Gastroesophageal sphincter (tissue), 4 donors: ENCODE measurements at regions not wholly inside any gene's neighbourhood (a gene's known extent, or its start where the extent isn't known, plus 50 kb on each side); places are given as distances from the start of the nearest gene placed in this dataset.

Experiments used
- ATAC-seq: fragments of 150-250 bp; one replicate; pipeline ENCODE4 v1.9.1; 2016; ENCODE audit warnings: mild to moderate bottlenecking, moderate library complexity
- H3K27ac ChIP-seq, 4 donors: fragments of 200-600 bp; sonication (generic) in 3 of 4; 1 replicate in 3 of 4; 2 replicates in 1 of 4; pipeline ENCODE4 v1.5.1; 2016 to 2019
- H3K27me3 ChIP-seq: fragments of 200-600 bp; sonication (generic); one replicate; pipeline ENCODE4 v1.5.1; 2019
- H3K36me3 ChIP-seq, 2 donors: fragments of 200-600 bp; sonication (generic); one replicate each; pipeline ENCODE4 v1.5.1; 2019; ENCODE audit warnings: control low read depth in 1 of 2
- H3K4me1 ChIP-seq, 3 donors: fragments of 200-600 bp; sonication (generic); 1 replicate in 2 of 3; 2 replicates in 1 of 3; pipeline ENCODE4 v1.5.1; 2016 to 2019; ENCODE audit warnings: control low read depth in 2 of 3
- H3K4me3 ChIP-seq, 2 donors: fragments of 200-600 bp; sonication (generic); one replicate each; pipeline ENCODE4 v1.5.1; 2019; ENCODE audit warnings: mild to moderate bottlenecking in 1 of 2, moderate library complexity in 1 of 2
- H3K9me3 ChIP-seq, 3 donors: fragments of 200-600 bp; sonication (generic); one replicate each; pipeline ENCODE4 v1.5.1; 2017 to 2019; ENCODE audit warnings: control low read depth in 2 of 3
- CTCF ChIP-seq, 4 experiments: fragments of 200-600 bp in 2 of 4; fragments of 450-650 bp in 2 of 4; sonication (generic) in 1 of 4; IDR thresholded peaks; one replicate each; pipeline ENCODE4 v1.5.1; 2017 to 2019; ENCODE audit warnings: antibody characterized with exemption in 4 of 4, mild to moderate bottlenecking in 2 of 4, moderate library complexity in 2 of 4
- EP300 ChIP-seq: sonication (generic); formaldehyde crosslinking; IDR thresholded peaks from one replicate; pipeline ENCODE4 v1.6.1; 2017; ENCODE audit warnings: antibody characterized with exemption, mild to moderate bottlenecking
- POLR2A ChIP-seq, 2 donors: fragments of 450-650 bp; IDR thresholded peaks; one replicate each; pipeline ENCODE4 v1.6.1; 2017; ENCODE audit warnings: antibody characterized with exemption in 2 of 2, mild to moderate bottlenecking in 2 of 2, moderate library complexity in 1 of 2
- POLR2AphosphoS5 ChIP-seq: sonication (generic); formaldehyde crosslinking; IDR thresholded peaks from one replicate; pipeline ENCODE4 v1.6.1; 2017; ENCODE audit warnings: antibody characterized with exemption
- WGBS, 2 donors: methylation state at CpG; one replicate each; pipeline ENCODE4 v1.1.5; 2018; ENCODE audit warnings: low coverage in 1 of 2; 5-methylcytosine and 5-hydroxymethylcytosine counted together

- peaks cover 0 to 5% (median 0%) of the 10 kb centered on the region in 3 donors for H3K4me1 ChIP-seq
- TF ChIP-seq EP300 (no peak), POLR2A (IDR thresholded peaks at IDR 0.05) (no peak), CTCF (IDR thresholded peaks at IDR 0.05) (peak; percentile 51 to 87 (median 56)), POLR2AphosphoS5 (no peak)
- peak; percentile 28 for ATAC-seq
- WGBS, 2 donors, result 0 to 6% methylated on average over 4 of the region's 4 CpGs
- H3K9me3 ChIP-seq, result no peaks in the 10 kb centered on the region
- H3K27ac ChIP-seq, result no peak overlapping the region
- peak overlapping the region in 1 of 2 donors; percentile 6 for H3K4me3 ChIP-seq
- no peaks in the 10 kb centered on the region for H3K27me3 ChIP-seq
- H3K36me3 ChIP-seq, result no peaks in the 10 kb centered on the region
Observed at GRCh38 chr9:27726244-27727081, 153.2 kb upstream of the C9orf72 start.

GRCh38 chr9:27732494-27732893, 159.2 kb upstream of the C9orf72 start:
- Histone ChIP-seq H3K4me1 (no peaks in the 10 kb centered on the region), H3K27me3 (no peaks in the 10 kb centered on the region), H3K9me3 (peaks cover 0 to 11% (median 0%) of the 10 kb centered on the region in 3 donors), H3K27ac (no peak overlapping the region), H3K36me3 (no peaks in the 10 kb centered on the region), H3K4me3 (no peak overlapping the region)
- TF ChIP-seq CTCF (IDR thresholded peaks at IDR 0.05) (no peak), POLR2AphosphoS5 (no peak), EP300 (no peak), POLR2A (IDR thresholded peaks at IDR 0.05) (no peak)
- WGBS, 2 donors, result 100% methylated on average over 1 of the region's 1 CpG
- ATAC-seq, result no peak

GRCh38 chr9:27743490-27743889, 170.2 kb upstream of the C9orf72 start:
- no peak for ATAC-seq
- peaks cover 0 to 10% (median 0%) of the 10 kb centered on the region in 3 donors for H3K4me1 ChIP-seq
- WGBS, 2 donors, result 77 to 91% methylated on average over 1 of the region's 1 CpG
- H3K4me3 ChIP-seq, result no peak overlapping the region
- H3K9me3 ChIP-seq, result peaks cover 0 to 14% (median 0%) of the 10 kb centered on the region in 3 donors
- no peaks in the 10 kb centered on the region for H3K27me3 ChIP-seq
- no peak for TF ChIP-seq EP300
- H3K27ac ChIP-seq, result no peak overlapping the region
- no peaks in the 10 kb centered on the region for H3K36me3 ChIP-seq

- H3K4me1 ChIP-seq, result peaks cover 0 to 10% (median 0%) of the 10 kb centered on the region in 3 donors
- H3K4me3 ChIP-seq, result no peak overlapping the region
- H3K9me3 ChIP-seq, result no peaks in the 10 kb centered on the region
- ATAC-seq, result no peak
- H3K27ac ChIP-seq, result no peak overlapping the region
- TF ChIP-seq POLR2AphosphoS5 (no peak), POLR2A (IDR thresholded peaks at IDR 0.05) (no peak), CTCF (IDR thresholded peaks at IDR 0.05) (no peak), EP300 (no peak)
- no peaks in the 10 kb centered on the region for H3K36me3 ChIP-seq
- 11 to 15% methylated on average over 1 of the region's 1 CpG for WGBS, 2 donors
- H3K27me3 ChIP-seq, result no peaks in the 10 kb centered on the region
Observed at GRCh38 chr9:27747450-27747849, 174.2 kb upstream of the C9orf72 start.

- H3K36me3 ChIP-seq, result no peaks in the 10 kb centered on the region
- H3K4me1 ChIP-seq, result peaks cover 0 to 10% (median 0%) of the 10 kb centered on the region in 3 donors
- no peak overlapping the region for H3K27ac ChIP-seq
- no peak for ATAC-seq
- 82 to 100% methylated on average over 1 to 2 of the region's 2 CpGs for WGBS, 2 donors
- no peak overlapping the region for H3K4me3 ChIP-seq
- TF ChIP-seq CTCF (IDR thresholded peaks at IDR 0.05), result no peak
- TF ChIP-seq POLR2AphosphoS5, result no peak
- no peak for TF ChIP-seq POLR2A (IDR thresholded peaks at IDR 0.05)
- no peak for TF ChIP-seq EP300
- H3K27me3 ChIP-seq, result no peaks in the 10 kb centered on the region
- no peaks in the 10 kb centered on the region for H3K9me3 ChIP-seq
Observed at GRCh38 chr9:27749838-27750237, 176.6 kb upstream of the C9orf72 start.
